ENCODE measurements at regions not wholly inside any gene's neighbourhood (a gene's known extent, or its start where the extent isn't known, plus 50 kb on each side); places are given as distances from the start of the nearest gene placed in this dataset.

DNA sequence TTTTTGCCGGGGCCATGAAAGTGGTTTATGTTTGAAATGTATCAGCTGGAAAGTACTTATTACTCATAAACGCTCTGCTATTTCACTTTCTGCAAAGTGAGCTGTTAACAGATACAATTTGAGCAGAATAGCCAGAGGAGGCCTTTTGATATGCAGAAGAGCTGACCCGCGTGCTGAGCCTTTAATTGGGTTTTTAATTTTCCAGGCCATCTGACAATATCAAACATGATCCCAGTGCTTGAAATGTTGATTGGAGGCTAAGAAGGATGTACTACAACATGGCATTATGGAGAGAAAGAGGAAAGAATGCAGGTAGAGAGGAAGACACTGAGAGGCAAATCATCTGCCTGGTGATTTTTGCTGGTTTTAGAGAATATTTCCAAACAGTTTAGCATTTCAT, 261.3 kb upstream of the MEIS2 start:
- Histone ChIP-seq H3K27me3 (ENCODE audit: control insufficient read depth, insufficient read depth, low read length) (no peaks in the 10 kb centered on the region), H3K36me3 (ENCODE audit: control insufficient read depth, insufficient read depth, low read length) (no peaks in the 10 kb centered on the region), H3K4me3 (ENCODE audit: low read depth, low read length) (no peak overlapping the region)
- TF ChIP-seq, protein P1, sequence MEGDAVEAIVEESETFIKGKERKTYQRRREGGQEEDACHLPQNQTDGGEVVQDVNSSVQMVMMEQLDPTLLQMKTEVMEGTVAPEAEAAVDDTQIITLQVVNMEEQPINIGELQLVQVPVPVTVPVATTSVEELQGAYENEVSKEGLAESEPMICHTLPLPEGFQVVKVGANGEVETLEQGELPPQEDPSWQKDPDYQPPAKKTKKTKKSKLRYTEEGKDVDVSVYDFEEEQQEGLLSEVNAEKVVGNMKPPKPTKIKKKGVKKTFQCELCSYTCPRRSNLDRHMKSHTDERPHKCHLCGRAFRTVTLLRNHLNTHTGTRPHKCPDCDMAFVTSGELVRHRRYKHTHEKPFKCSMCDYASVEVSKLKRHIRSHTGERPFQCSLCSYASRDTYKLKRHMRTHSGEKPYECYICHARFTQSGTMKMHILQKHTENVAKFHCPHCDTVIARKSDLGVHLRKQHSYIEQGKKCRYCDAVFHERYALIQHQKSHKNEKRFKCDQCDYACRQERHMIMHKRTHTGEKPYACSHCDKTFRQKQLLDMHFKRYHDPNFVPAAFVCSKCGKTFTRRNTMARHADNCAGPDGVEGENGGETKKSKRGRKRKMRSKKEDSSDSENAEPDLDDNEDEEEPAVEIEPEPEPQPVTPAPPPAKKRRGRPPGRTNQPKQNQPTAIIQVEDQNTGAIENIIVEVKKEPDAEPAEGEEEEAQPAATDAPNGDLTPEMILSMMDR (IDR thresholded peaks at IDR 0.05; ENCODE audit: insufficient read depth, low read length, poor library complexity, severe bottlenecking) = no peak
- DNase-seq (ENCODE audit: low read depth) = no peak

DNA sequence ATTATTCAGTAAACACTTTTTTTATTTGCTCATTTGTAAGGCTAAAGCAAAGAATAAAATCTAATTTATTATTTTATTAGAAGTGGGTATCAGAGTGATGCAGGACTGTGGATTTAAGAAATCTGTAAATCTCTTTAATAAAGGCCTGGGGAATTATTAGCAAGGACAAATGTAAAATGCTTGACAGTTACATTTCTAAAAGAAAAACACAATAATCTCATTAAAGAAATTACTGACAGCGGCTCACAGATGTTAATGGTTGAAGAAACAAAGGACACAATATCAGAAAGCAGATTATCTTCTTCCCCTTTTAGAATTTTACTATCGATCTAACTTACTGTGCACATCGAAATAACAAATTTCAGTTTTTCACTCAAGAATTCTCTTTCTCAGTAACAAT, 262.1 kb upstream of the MEIS2 start:
- TF ChIP-seq, protein P1 (IDR thresholded peaks at IDR 0.05; ENCODE audit: insufficient read depth, low read length, poor library complexity, severe bottlenecking) = no peak
- DNase-seq (ENCODE audit: low read depth) = no peak
- H3K27me3 ChIP-seq (ENCODE audit: control insufficient read depth, insufficient read depth, low read length) = no peaks in the 10 kb centered on the region
- no peak overlapping the region for H3K4me3 ChIP-seq (ENCODE audit: low read depth, low read length)
- no peaks in the 10 kb centered on the region for H3K36me3 ChIP-seq (ENCODE audit: control insufficient read depth, insufficient read depth, low read length)

DNA sequence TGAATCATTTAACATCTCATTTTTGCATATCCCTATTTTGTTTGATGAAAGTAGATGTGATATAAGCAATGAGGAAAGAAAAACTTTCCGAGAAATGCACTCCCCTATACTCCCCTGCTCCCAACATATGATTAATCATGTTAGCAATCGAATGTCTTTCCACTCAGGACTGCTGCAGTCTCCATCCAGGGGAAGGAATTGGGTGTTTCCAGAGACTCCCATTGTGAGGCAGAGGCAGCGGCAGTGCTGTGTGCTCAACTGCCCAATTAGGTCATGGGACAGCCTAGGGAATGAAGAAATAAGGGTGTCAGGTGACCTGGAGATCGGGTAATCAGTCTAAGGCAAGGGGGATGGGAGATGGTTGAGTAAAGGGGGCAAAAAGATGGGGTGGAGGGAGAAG, 268.6 kb upstream of the MEIS2 start:
- no peaks in the 10 kb centered on the region for H3K27me3 ChIP-seq (ENCODE audit: control insufficient read depth, insufficient read depth, low read length)
- H3K36me3 ChIP-seq (ENCODE audit: control insufficient read depth, insufficient read depth, low read length) = no peaks in the 10 kb centered on the region
- no peak overlapping the region for H3K4me3 ChIP-seq (ENCODE audit: low read depth, low read length)
- no peak for DNase-seq (ENCODE audit: low read depth)
- TF ChIP-seq, protein P1 (IDR thresholded peaks at IDR 0.05; ENCODE audit: insufficient read depth, low read length, poor library complexity, severe bottlenecking) = no peak

DNA sequence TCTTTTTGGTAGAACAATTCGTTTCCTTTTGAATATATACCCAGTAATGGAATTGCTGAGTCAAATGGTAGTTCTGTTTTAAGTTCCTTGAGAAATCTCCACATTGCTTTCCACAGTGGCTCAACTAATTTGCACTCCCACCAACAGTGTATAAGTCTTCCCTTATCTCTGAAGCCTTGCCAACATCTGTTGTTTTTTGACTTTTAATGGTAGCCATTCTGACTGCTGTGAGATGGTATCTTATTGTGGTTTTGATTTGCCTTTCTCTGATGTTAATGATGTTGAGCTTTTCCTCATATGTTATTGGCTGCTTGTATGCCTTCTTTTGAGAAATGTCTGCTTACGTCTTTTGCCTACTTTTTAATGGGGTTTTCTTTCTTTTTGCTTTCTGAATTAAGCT, 270.6 kb upstream of the MEIS2 start:
- no peaks in the 10 kb centered on the region for H3K27me3 ChIP-seq (ENCODE audit: control insufficient read depth, insufficient read depth, low read length)
- TF ChIP-seq, protein P1 (IDR thresholded peaks at IDR 0.05; ENCODE audit: insufficient read depth, low read length, poor library complexity, severe bottlenecking) = no peak
- H3K4me3 ChIP-seq (ENCODE audit: low read depth, low read length) = no peak overlapping the region
- H3K36me3 ChIP-seq (ENCODE audit: control insufficient read depth, insufficient read depth, low read length) = no peaks in the 10 kb centered on the region
- no peak for DNase-seq (ENCODE audit: low read depth)

DNA sequence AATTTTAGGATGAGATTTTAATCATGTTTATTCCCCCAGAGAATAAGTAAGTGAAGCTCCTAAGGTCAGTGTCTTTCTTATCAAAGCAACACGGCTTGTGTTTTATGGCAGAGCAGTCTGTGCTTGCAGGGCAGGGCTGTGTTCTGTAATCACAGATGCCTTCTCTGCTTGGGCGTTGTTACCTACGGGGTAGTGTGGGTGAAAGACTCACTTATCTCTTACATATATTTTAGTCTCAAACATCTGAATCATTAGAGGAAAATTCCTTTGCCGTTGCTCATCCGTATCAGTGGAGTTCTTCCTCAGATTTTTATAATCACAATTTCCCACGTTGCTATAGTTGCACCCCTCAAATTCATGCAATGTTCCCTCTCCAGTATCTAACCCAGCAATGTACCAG, 271.7 kb upstream of the MEIS2 start:
- TF ChIP-seq, protein P1 (IDR thresholded peaks at IDR 0.05; ENCODE audit: insufficient read depth, low read length, poor library complexity, severe bottlenecking) = no peak
- no peak for DNase-seq (ENCODE audit: low read depth)
- Histone ChIP-seq H3K36me3 (ENCODE audit: control insufficient read depth, insufficient read depth, low read length) (no peaks in the 10 kb centered on the region), H3K27me3 (ENCODE audit: control insufficient read depth, insufficient read depth, low read length) (no peaks in the 10 kb centered on the region), H3K4me3 (ENCODE audit: low read depth, low read length) (no peak overlapping the region)

DNA sequence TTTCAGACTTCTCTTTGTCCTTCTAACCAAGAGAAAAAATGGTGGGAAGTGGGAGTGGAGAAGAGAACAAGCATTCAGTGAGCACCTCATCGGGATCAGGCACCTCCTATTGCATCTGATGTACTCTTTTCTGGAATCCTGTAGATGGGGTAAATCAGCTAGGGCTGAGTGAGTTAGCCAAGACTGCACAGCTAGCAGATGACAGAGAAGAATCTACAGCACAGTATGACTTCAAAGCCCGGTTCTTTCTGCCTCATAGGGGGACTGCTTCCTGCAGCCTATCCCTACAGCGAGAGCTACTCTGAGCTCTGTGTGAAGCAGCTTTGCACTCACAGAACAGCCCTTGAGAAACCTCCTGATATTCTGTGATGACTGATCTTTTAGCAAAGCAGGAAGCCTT, 275.2 kb upstream of the MEIS2 start:
- Histone ChIP-seq H3K4me3 (ENCODE audit: low read depth, low read length) (no peak overlapping the region), H3K36me3 (ENCODE audit: control insufficient read depth, insufficient read depth, low read length) (no peaks in the 10 kb centered on the region), H3K27me3 (ENCODE audit: control insufficient read depth, insufficient read depth, low read length) (no peaks in the 10 kb centered on the region)
- no peak for DNase-seq (ENCODE audit: low read depth)
- TF ChIP-seq, protein P1 (IDR thresholded peaks at IDR 0.05; ENCODE audit: insufficient read depth, low read length, poor library complexity, severe bottlenecking) = no peak

Data from kidney epithelial cell (primary cell).